Mesenchymal stem cell (in vitro differentiated cells and primary cell): ENCODE measurements at regions not wholly inside any gene's neighbourhood (a gene's known extent, or its start where the extent isn't known, plus 50 kb on each side); places are given as distances from the start of the nearest gene placed in this dataset.

Source experiments
- DNase-seq: peaks from one replicate; pipeline ENCODE4 v3.0.0-alpha.2; 2013
- H2AFZ ChIP-seq: one replicate; pipeline ENCODE4 v1.6.1; 2013; ENCODE audit warnings: low read depth, mild to moderate bottlenecking, control low read depth, inconsistent platforms, low read length, moderate library complexity
- H2AK5ac ChIP-seq: 2 replicates; pipeline ENCODE4 v1.6.1; 2013; ENCODE audit warnings: low read length, moderate library complexity, mild to moderate bottlenecking, inconsistent platforms; ENCODE audit not compliant: severe bottlenecking
- H2BK120ac ChIP-seq: one replicate; pipeline ENCODE4 v1.6.1; 2013; ENCODE audit warnings: low read depth, mild to moderate bottlenecking, inconsistent platforms, low read length, moderate library complexity
- H2BK12ac ChIP-seq, 2 experiments: one replicate each; pipeline ENCODE4 v1.6.1; 2013; ENCODE audit warnings: inconsistent platforms in 2 of 2, low read length in 2 of 2, mild to moderate bottlenecking in 2 of 2, moderate library complexity in 2 of 2, control low read depth in 1 of 2
- H2BK15ac ChIP-seq: one replicate; pipeline ENCODE4 v1.6.1; 2013; ENCODE audit warnings: mild to moderate bottlenecking, low read depth, inconsistent platforms; ENCODE audit not compliant: poor library complexity, severe bottlenecking
- H2BK5ac ChIP-seq: 2 replicates; pipeline ENCODE4 v1.6.1; 2013; ENCODE audit warnings: low read depth, mild to moderate bottlenecking, low read length, control low read depth, inconsistent platforms; ENCODE audit not compliant: poor library complexity, severe bottlenecking
- H3K14ac ChIP-seq, 2 experiments: one replicate each; pipeline ENCODE4 v1.6.1; 2013; ENCODE audit warnings: inconsistent platforms in 2 of 2, low read length in 2 of 2, control low read depth in 1 of 2, mild to moderate bottlenecking in 1 of 2, moderate library complexity in 1 of 2
- H3K18ac ChIP-seq, 2 experiments: one replicate each; pipeline ENCODE4 v1.6.1; 2013; ENCODE audit warnings: inconsistent platforms in 2 of 2, low read length in 2 of 2, control low read depth in 1 of 2, low read depth in 1 of 2, mild to moderate bottlenecking in 1 of 2
- H3K23ac ChIP-seq, 2 experiments: one replicate each; pipeline ENCODE4 v1.6.1; 2013; ENCODE audit warnings: inconsistent platforms in 2 of 2, low read length in 2 of 2, mild to moderate bottlenecking in 2 of 2, moderate library complexity in 2 of 2, control low read depth in 1 of 2
- H3K27ac ChIP-seq: 2 replicates; pipeline ENCODE4 v1.5.1; 2013; ENCODE audit warnings: mild to moderate bottlenecking, moderate library complexity, low read length, control low read depth, inconsistent platforms; ENCODE audit not compliant: poor library complexity, severe bottlenecking
- H3K27me3 ChIP-seq, 2 experiments: 2 replicates each; pipeline versions ENCODE4 v1.6.1 to v1.7.0; 2013; ENCODE audit warnings: low read length in 2 of 2, mild to moderate bottlenecking in 2 of 2, moderate library complexity in 2 of 2, control low read depth in 1 of 2, inconsistent platforms in 1 of 2; ENCODE audit not compliant: control insufficient read depth in 1 of 2, insufficient read depth in 1 of 2
- H3K36me3 ChIP-seq, 2 experiments: 2 replicates each; pipeline versions ENCODE4 v1.6.1 to v1.7.0; 2013; ENCODE audit warnings: low read length in 2 of 2, control low read depth in 1 of 2, inconsistent platforms in 1 of 2, low read depth in 1 of 2, mild to moderate bottlenecking in 1 of 2; ENCODE audit not compliant: insufficient read depth in 2 of 2, control insufficient read depth in 1 of 2
- H3K4ac ChIP-seq, 2 experiments: one replicate each; pipeline ENCODE4 v1.6.1; 2013; ENCODE audit warnings: inconsistent platforms in 2 of 2, low read length in 2 of 2, mild to moderate bottlenecking in 2 of 2, moderate library complexity in 2 of 2, control low read depth in 1 of 2, low read depth in 1 of 2
- H3K4me1 ChIP-seq: 2 replicates; pipeline ENCODE4 v1.6.1; 2013; ENCODE audit warnings: low read depth, low read length, control low read depth; ENCODE audit not compliant: control insufficient read depth, insufficient read depth
- H3K4me2 ChIP-seq: 2 replicates; pipeline ENCODE4 v1.6.1; 2013; ENCODE audit warnings: low read length, mild to moderate bottlenecking, inconsistent platforms; ENCODE audit not compliant: poor library complexity, severe bottlenecking
- H3K4me3 ChIP-seq, 2 experiments: 2 replicates each; pipeline versions ENCODE4 v1.5.1 to v1.7.0; 2013; ENCODE audit warnings: low read length in 2 of 2, mild to moderate bottlenecking in 2 of 2, control low read depth in 1 of 2, low read depth in 1 of 2; ENCODE audit not compliant: insufficient read depth in 1 of 2
- H3K79me1 ChIP-seq: replicated peaks from 2 replicates; pipeline ENCODE4 v1.6.1; 2013; ENCODE audit warnings: mild to moderate bottlenecking, control low read depth, low read length, inconsistent platforms; ENCODE audit not compliant: poor library complexity, severe bottlenecking
- H3K9ac ChIP-seq: 2 replicates; pipeline ENCODE4 v1.7.0; 2013; ENCODE audit warnings: mild to moderate bottlenecking, low read length, moderate library complexity
- H3K9me3 ChIP-seq: 2 replicates; pipeline ENCODE4 v1.7.0; 2013; ENCODE audit warnings: mild to moderate bottlenecking, low read length; ENCODE audit not compliant: control insufficient read depth
- H4K8ac ChIP-seq: one replicate; pipeline ENCODE4 v1.6.1; 2013; ENCODE audit warnings: inconsistent platforms, mild to moderate bottlenecking, low read length, moderate library complexity
- H4K91ac ChIP-seq: one replicate; pipeline ENCODE4 v1.6.1; 2013; ENCODE audit warnings: mild to moderate bottlenecking, low read length, inconsistent platforms
- WGBS: methylation state at CpG from one replicate; pipeline ENCODE4 v1.1.7; 2013; ENCODE audit warnings: mixed read lengths; 5-methylcytosine and 5-hydroxymethylcytosine counted together

DNA sequence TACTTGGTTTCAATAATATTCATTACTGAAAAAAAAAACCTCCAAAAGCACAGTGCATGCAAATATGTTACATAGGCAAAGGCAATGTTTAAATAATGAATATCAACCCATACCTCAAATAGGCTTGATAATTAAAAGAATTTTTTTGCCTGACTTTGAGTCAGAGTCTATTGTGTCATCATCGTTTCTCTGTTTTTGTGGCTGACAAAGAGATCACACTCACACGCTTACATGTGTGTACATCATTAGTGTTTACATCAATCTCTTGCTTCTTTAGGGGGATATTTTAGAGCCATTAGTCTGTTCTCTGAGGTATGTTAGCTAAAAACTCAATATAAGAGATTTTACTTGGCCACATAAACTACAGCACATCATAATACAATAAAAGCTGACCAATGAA lies 150.3 kb upstream of the MMADHC start:
- no peak overlapping the region for H3K9ac ChIP-seq
- no peaks in the 10 kb centered on the region for H3K27me3 ChIP-seq
- no peak for DNase-seq
- H2BK15ac ChIP-seq = no peak overlapping the region
- no peak overlapping the region for H3K4ac ChIP-seq
- no peak overlapping the region for H3K4me2 ChIP-seq
- no peak overlapping the region for H2BK5ac ChIP-seq
- H3K79me1 ChIP-seq = no peaks in the 10 kb centered on the region
- no peak overlapping the region for H3K18ac ChIP-seq
- no peak overlapping the region for H3K14ac ChIP-seq
- no peak overlapping the region for H3K27ac ChIP-seq
- no peak overlapping the region for H4K91ac ChIP-seq
- no peak overlapping the region for H2BK120ac ChIP-seq
- 100% methylated on average over 1 of the region's 2 CpGs for WGBS
- H2AFZ ChIP-seq = no peak overlapping the region
- H4K8ac ChIP-seq = no peak overlapping the region
- no peak overlapping the region for H3K23ac ChIP-seq
- no peak overlapping the region for H3K4me3 ChIP-seq
- no peak overlapping the region for H2BK12ac ChIP-seq
- no peaks in the 10 kb centered on the region for H3K9me3 ChIP-seq
- H3K4me1 ChIP-seq = no peaks in the 10 kb centered on the region
- no peaks in the 10 kb centered on the region for H3K36me3 ChIP-seq
- H2AK5ac ChIP-seq = no peak overlapping the region

DNA sequence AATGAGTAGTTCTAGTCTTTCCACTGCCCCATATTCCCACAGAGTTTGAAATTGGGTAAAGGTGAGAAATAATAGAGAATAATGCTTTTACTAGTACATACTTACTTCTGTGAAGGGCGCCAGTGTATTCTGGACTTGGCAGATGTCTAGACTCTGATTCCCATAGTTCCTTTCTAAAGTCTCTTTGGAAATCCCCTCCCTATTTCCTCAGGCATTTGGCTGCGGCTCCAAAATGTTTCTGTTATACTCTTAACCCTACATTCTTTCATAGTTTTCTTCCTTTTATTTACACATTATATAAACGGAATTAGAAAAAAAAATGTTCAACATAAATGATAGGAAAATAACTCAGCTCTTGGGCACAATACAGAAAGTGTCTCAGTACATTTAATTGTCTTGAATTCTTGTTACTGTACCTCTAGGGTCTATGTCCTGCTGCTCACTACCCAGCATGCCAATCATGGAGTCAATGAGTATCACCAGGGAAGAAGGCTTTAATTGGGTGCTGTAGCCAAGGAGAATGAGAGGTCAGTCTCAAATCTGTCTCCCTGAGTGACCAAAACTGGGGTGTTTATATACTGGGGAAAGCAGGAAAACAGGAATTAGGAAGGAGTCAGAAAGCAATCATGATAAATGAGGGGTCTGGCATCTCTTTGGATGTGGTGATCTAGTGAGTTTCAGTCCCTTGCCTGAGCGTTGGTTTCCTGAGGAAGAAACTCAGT lies 147.8 kb upstream of the MMADHC start:
- Histone ChIP-seq H2BK5ac (no peak overlapping the region), H3K9me3 (no peaks in the 10 kb centered on the region), H3K14ac (no peak overlapping the region), H2BK12ac (no peak overlapping the region), H3K79me1 (no peaks in the 10 kb centered on the region), H3K4me1 (peaks cover 2% of the 10 kb centered on the region), H3K4me2 (no peak overlapping the region), H2BK120ac (no peak overlapping the region), H4K8ac (no peak overlapping the region), H4K91ac (no peak overlapping the region), H3K27me3 (no peaks in the 10 kb centered on the region), H3K9ac (no peak overlapping the region), H3K36me3 (no peaks in the 10 kb centered on the region), H3K23ac (no peak overlapping the region), H3K27ac (no peak overlapping the region), H2AFZ (no peak overlapping the region), H3K4me3 (no peak overlapping the region), H3K18ac (no peak overlapping the region), H2BK15ac (no peak overlapping the region), H2AK5ac (peak overlapping the region; percentile 36), H3K4ac (no peak overlapping the region)
- WGBS = 95% methylated on average over 3 of the region's 4 CpGs
- DNase-seq = peak; percentile 35

DNA sequence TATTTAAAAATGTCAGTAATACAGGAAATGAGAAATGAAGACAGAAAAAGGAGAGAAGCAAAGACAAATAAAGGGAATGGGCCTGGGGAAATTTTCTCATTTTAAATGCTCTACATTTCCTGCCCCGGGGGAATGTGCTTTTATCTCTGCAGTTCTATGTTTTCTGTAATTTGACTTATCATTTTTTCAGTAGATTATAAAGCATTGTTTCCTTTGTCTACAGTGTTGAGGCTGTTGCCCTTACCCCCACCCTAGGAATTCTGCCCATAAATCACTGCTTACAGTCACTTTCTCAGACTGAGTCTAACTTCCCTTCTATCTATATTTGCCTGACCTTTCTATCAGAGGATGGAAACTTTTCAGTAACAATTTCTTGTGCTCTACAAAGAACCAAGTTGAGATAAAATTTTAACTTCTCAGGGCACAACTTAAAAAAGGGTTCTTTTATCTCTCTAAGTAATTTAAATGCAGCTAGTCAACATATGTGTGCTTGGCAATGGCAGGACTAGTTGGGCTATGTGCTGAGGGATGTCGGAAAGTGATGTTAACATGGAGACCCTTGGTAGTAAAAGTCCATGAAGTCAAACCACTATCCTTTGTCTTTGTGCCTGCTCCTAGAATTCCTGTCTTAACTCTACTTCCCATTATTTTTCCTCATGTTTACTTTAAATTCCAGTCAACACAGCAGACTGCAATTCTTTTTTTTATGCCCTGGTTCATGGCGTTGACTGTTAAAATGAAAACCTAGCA lies 146.5 kb upstream of the MMADHC start:
- no peaks in the 10 kb centered on the region for H3K79me1 ChIP-seq
- no peak overlapping the region for H2BK5ac ChIP-seq
- no peak overlapping the region for H3K4ac ChIP-seq
- no peaks in the 10 kb centered on the region for H3K36me3 ChIP-seq
- H4K8ac ChIP-seq = no peak overlapping the region
- H4K91ac ChIP-seq = no peak overlapping the region
- 86% methylated on average over 2 of the region's 3 CpGs for WGBS
- H3K4me2 ChIP-seq = no peak overlapping the region
- peak; percentile 59 for DNase-seq
- no peak overlapping the region for H2BK15ac ChIP-seq
- no peak overlapping the region for H3K9ac ChIP-seq
- H3K9me3 ChIP-seq = no peaks in the 10 kb centered on the region
- peaks cover 2% of the 10 kb centered on the region for H3K4me1 ChIP-seq
- no peak overlapping the region for H2BK12ac ChIP-seq
- no peak overlapping the region for H3K23ac ChIP-seq
- H3K27me3 ChIP-seq = no peaks in the 10 kb centered on the region
- H2BK120ac ChIP-seq = peak overlapping the region; percentile 87
- no peak overlapping the region for H3K14ac ChIP-seq
- H3K4me3 ChIP-seq = no peak overlapping the region
- peak overlapping the region; percentile 69 for H3K27ac ChIP-seq
- peak overlapping the region; percentile 86 for H2AK5ac ChIP-seq
- H2AFZ ChIP-seq = no peak overlapping the region
- peak overlapping the region in 1 of 2 experiments; percentile 69 for H3K18ac ChIP-seq

DNA sequence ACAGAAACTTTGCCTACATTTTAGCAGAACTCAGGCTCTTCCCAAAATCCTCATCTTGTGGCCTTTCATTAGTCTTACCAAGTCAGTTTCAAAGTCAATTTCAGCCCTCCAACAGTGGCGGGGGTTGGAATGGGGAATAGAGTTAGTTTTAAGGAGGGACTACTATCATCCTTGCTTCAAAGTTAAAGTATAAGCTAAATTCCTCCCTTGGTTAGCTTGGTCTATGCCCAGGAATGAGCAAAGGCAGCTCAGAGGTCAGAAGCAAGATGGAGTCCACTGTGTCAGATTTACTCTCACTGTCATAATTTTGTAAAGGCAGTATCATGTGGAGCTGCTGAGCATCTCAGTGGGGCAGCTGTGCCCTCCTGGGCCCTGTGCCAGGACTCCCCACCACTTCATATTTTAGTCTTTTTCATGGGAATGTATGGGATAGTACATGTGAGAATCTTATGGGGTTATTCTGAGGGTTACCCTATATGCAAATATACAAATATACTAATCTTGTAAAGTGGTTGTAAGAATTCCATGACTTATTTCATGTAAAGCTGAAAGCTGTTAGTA lies 145.2 kb upstream of the MMADHC start:
- H3K18ac ChIP-seq = peak overlapping the region; percentile 5 to 18
- H3K4ac ChIP-seq = peak overlapping the region in 1 of 2 experiments; percentile 37
- H3K27me3 ChIP-seq = no peaks in the 10 kb centered on the region
- no peak overlapping the region for H2AFZ ChIP-seq
- no CpG with 5 or more reads among the region's 1 CpG for WGBS
- no peak overlapping the region for H4K91ac ChIP-seq
- no peak overlapping the region for H3K4me3 ChIP-seq
- H3K9ac ChIP-seq = peak overlapping the region; percentile 56
- H3K4me2 ChIP-seq = no peak overlapping the region
- H3K36me3 ChIP-seq = no peaks in the 10 kb centered on the region
- DNase-seq = no peak
- H2BK12ac ChIP-seq = peak overlapping the region in 1 of 2 experiments; percentile 6
- peaks cover 2% of the 10 kb centered on the region for H3K4me1 ChIP-seq
- H2BK5ac ChIP-seq = no peak overlapping the region
- no peak overlapping the region for H2BK15ac ChIP-seq
- no peak overlapping the region for H2AK5ac ChIP-seq
- H3K79me1 ChIP-seq = no peaks in the 10 kb centered on the region
- H3K23ac ChIP-seq = no peak overlapping the region
- H3K9me3 ChIP-seq = no peaks in the 10 kb centered on the region
- peak overlapping the region; percentile 15 for H2BK120ac ChIP-seq
- no peak overlapping the region for H4K8ac ChIP-seq
- H3K27ac ChIP-seq = peak overlapping the region; percentile 83
- no peak overlapping the region for H3K14ac ChIP-seq
